ENCODE measurements at regions not wholly inside any gene's neighbourhood (a gene's known extent, or its start where the extent isn't known, plus 50 kb on each side); places are given as distances from the start of the nearest gene placed in this dataset.

- no peak overlapping the region for H2BK5ac ChIP-seq (ENCODE audit: insufficient read length, low read length)
- H2BK120ac ChIP-seq (ENCODE audit: low read depth, low read length, poor library complexity, severe bottlenecking), result no peak overlapping the region
- no peak overlapping the region for H3K4me2 ChIP-seq (ENCODE audit: insufficient read depth, insufficient read length, low read length)
- no peaks in the 10 kb centered on the region for H3K23me2 ChIP-seq (ENCODE audit: insufficient read length, low read depth, low read length, poor library complexity, severe bottlenecking)
- no peaks in the 10 kb centered on the region for H3K27me3 ChIP-seq (ENCODE audit: insufficient read depth, low read length)
- H4K20me1 ChIP-seq (ENCODE audit: control insufficient read depth, insufficient read depth, insufficient read length), result no peaks in the 10 kb centered on the region
- H2BK15ac ChIP-seq (ENCODE audit: low read depth, low read length), result no peak overlapping the region
- H3K18ac ChIP-seq (ENCODE audit: insufficient read length, low read depth, low read length), result no peak overlapping the region
- no peak overlapping the region for H2AFZ ChIP-seq (ENCODE audit: low read length)
- TF ChIP-seq CTCF (conservative IDR thresholded peaks at IDR 0.05), result peak; percentile 37; the same call in 2 of the 3 replicates
- H3K27ac Mint-ChIP-seq, result no peak overlapping the region
- WGBS (ENCODE audit: extremely low coverage, insufficient read length, low lambda C conversion rate), result no CpG with 5 or more reads among the region's 2 CpGs
- no peaks in the 10 kb centered on the region; a peak in 1 of 5 replicates for H3K9me3 Mint-ChIP-seq
- H2AK5ac ChIP-seq (ENCODE audit: insufficient read length, low read length), result no peak overlapping the region
- no peak overlapping the region for H3K56ac ChIP-seq (ENCODE audit: insufficient read length, low read depth, low read length)
- H3K79me1 ChIP-seq (ENCODE audit: insufficient read depth, low read depth, low read length, poor library complexity, severe bottlenecking), result no peaks in the 10 kb centered on the region
- no peak overlapping the region for H2BK12ac ChIP-seq (ENCODE audit: insufficient read length, low read depth, low read length)
- H3K4me3 Mint-ChIP-seq, result no peak overlapping the region
- H4K5ac ChIP-seq (ENCODE audit: insufficient read length, low read depth, low read length), result no peak overlapping the region
- H3K14ac ChIP-seq (ENCODE audit: insufficient read depth, low read length), result no peak overlapping the region
- no peak overlapping the region for H3K27ac ChIP-seq (ENCODE audit: insufficient read length, low read depth, low read length)
- no peaks in the 10 kb centered on the region for H3K4me1 Mint-ChIP-seq
- H4K91ac ChIP-seq (ENCODE audit: insufficient read length, low read depth, low read length), result no peak overlapping the region
- no peak overlapping the region for H3T11ph ChIP-seq (ENCODE audit: low read length)
- no peak overlapping the region for H3K9ac ChIP-seq (ENCODE audit: extremely low read depth, insufficient read length, low read length)
- no peak overlapping the region for H3K4ac ChIP-seq (ENCODE audit: low read depth, low read length)
- H3K4me1 ChIP-seq (ENCODE audit: insufficient read depth, low read length), result no peaks in the 10 kb centered on the region
- no peak overlapping the region for H4K8ac ChIP-seq (replicated peaks; ENCODE audit: insufficient read length, low read depth, low read length)
- no peaks in the 10 kb centered on the region for H3K9me3 ChIP-seq (ENCODE audit: control insufficient read depth, low read depth, low read length)
- no peaks in the 10 kb centered on the region for H3K36me3 Mint-ChIP-seq (ENCODE audit: insufficient read depth in 1 of 3, low read depth in 3 of 3)
- H3K23ac ChIP-seq (ENCODE audit: insufficient read length, low read depth, low read length), result no peak overlapping the region
- no peak for DNase-seq
- H3K79me2 ChIP-seq (ENCODE audit: insufficient read depth, low read length), result no peaks in the 10 kb centered on the region
- no peaks in the 10 kb centered on the region; the same call in 1 of the 2 replicates for H3K27me3 Mint-ChIP-seq (ENCODE audit: low read depth)
- no peak overlapping the region for H2BK20ac ChIP-seq (ENCODE audit: low read depth, low read length, poor library complexity, severe bottlenecking)
Observed at GRCh38 chr3:171514466-171514865, 54.3 kb upstream of the TNIK start.
